Stomach (tissue), 8 donors: ENCODE measurements at regions not wholly inside any gene's neighbourhood (a gene's known extent, or its start where the extent isn't known, plus 50 kb on each side); places are given as distances from the start of the nearest gene placed in this dataset.

Source experiments
- DNase-seq, 2 donors: peaks; one replicate each; pipeline versions ENCODE4 v3.0.0 to v3.0.0-alpha.2; 2013 to 2019
- H3K27ac ChIP-seq, 5 donors: fragments of 200-600 bp in 4 of 5; sonication (generic) in 4 of 5; one replicate each; pipeline ENCODE4 v1.5.1; 2013 to 2019; ENCODE audit warnings: mild to moderate bottlenecking in 1 of 5, moderate library complexity in 1 of 5
- H3K27me3 ChIP-seq, 3 donors: fragments of 200-600 bp; sonication (generic); one replicate each; pipeline ENCODE4 v1.5.1; 2017 to 2019; ENCODE audit warnings: mixed run types in 1 of 3
- H3K36me3 ChIP-seq, 4 donors: fragments of 200-600 bp; sonication (generic); 1 replicate in 3 of 4; 2 replicates in 1 of 4; pipeline ENCODE4 v1.5.1; 2016 to 2019
- H3K4me1 ChIP-seq, 4 donors: fragments of 200-600 bp; sonication (generic); one replicate each; pipeline ENCODE4 v1.5.1; 2016 to 2019
- H3K4me3 ChIP-seq, 4 donors: fragments of 200-600 bp; sonication (generic) in 3 of 4; one replicate each; pipeline ENCODE4 v1.5.1; 2016 to 2019; ENCODE audit warnings: mild to moderate bottlenecking in 1 of 4
- H3K9me3 ChIP-seq, 4 donors: fragments of 200-600 bp; sonication (generic); one replicate each; pipeline ENCODE4 v1.5.1; 2016 to 2019
- CTCF ChIP-seq, 7 experiments: fragments of 450-650 bp in 4 of 7; fragments of 200-600 bp in 3 of 7; sonication (generic) in 3 of 7; IDR thresholded peaks; one replicate each; pipeline ENCODE4 v1.5.1; 2016 to 2019; ENCODE audit warnings: antibody characterized with exemption in 7 of 7, control low read depth in 2 of 7, mild to moderate bottlenecking in 1 of 7
- EP300 ChIP-seq: sonication (generic); formaldehyde crosslinking; IDR thresholded peaks from one replicate; pipeline ENCODE4 v1.6.1; 2017; ENCODE audit warnings: antibody characterized with exemption
- POLR2A ChIP-seq, 4 donors: fragments of 450-650 bp; IDR thresholded peaks; one replicate each; pipeline ENCODE4 v1.6.1; 2016; ENCODE audit warnings: antibody characterized with exemption in 4 of 4, control low read depth in 2 of 4, mild to moderate bottlenecking in 1 of 4, moderate library complexity in 1 of 4
- POLR2AphosphoS5 ChIP-seq, 3 donors: sonication (generic); formaldehyde crosslinking; IDR thresholded peaks; one replicate each; pipeline ENCODE4 v1.6.1; 2016; ENCODE audit warnings: antibody characterized with exemption in 3 of 3
- WGBS, 5 donors: extraction: QIAGEN DNeasy Blood & Tissue Kit in 3 of 5; methylation state at CpG; one replicate each; pipeline versions ENCODE4 v1.1.5 to v1.1.7; 2013 to 2018; 5-methylcytosine and 5-hydroxymethylcytosine counted together
- intact Hi-C: fragments of 100-400 bp; cut with DNase I; formaldehyde crosslinking; loops from one replicate; pipeline ENCODE4 v1.15.1; 2023; ENCODE audit warnings: low total_unique reads
- donor health status: healthy with polysubstance abuse.
- donor health status: Bipolar disorder and iron deficiency.
- donor health status: healthy.

- Histone ChIP-seq H3K27ac (no peak overlapping the region), H3K36me3 (no peaks in the 10 kb centered on the region), H3K9me3 (peaks cover 0 to 6% (median 5%) of the 10 kb centered on the region in 4 donors), H3K4me3 (no peak overlapping the region), H3K27me3 (no peaks in the 10 kb centered on the region), H3K4me1 (no peaks in the 10 kb centered on the region)
- no peak for DNase-seq
- 52 to 71% (median 59%) methylated on average over 2 of the region's 2 CpGs for WGBS, 5 donors
- no peak for TF ChIP-seq POLR2AphosphoS5 (IDR thresholded peaks at IDR 0.05)
- TF ChIP-seq CTCF (IDR thresholded peaks at IDR 0.05): no peak
- intact Hi-C loops: no loop called here
Measured at GRCh38 chr13:82800391-82800790, 1081.9 kb downstream of the SLITRK1 start.

- no peaks in the 10 kb centered on the region for H3K9me3 ChIP-seq
- TF ChIP-seq EP300 (no peak), POLR2AphosphoS5 (IDR thresholded peaks at IDR 0.05) (no peak), CTCF (IDR thresholded peaks at IDR 0.05) (no peak), POLR2A (IDR thresholded peaks at IDR 0.05) (no peak)
- no peak overlapping the region for H3K4me3 ChIP-seq
- H3K27ac ChIP-seq: no peak overlapping the region
- H3K36me3 ChIP-seq: no peaks in the 10 kb centered on the region
- 34 to 50% (median 43%) methylated on average over 1 of the region's 1 CpG for WGBS, 5 donors
- no peak for DNase-seq
- intact Hi-C loops: no loop called here
- H3K27me3 ChIP-seq: no peaks in the 10 kb centered on the region
- no peaks in the 10 kb centered on the region for H3K4me1 ChIP-seq
Measured at GRCh38 chr13:82797876-82798275, 1084.4 kb downstream of the SLITRK1 start.

GRCh38 chr13:82791035-82791434, 1091.2 kb downstream of the SLITRK1 start:
- intact Hi-C loops: no loop called here
- Histone ChIP-seq H3K27me3 (no peaks in the 10 kb centered on the region), H3K36me3 (no peaks in the 10 kb centered on the region), H3K4me3 (no peak overlapping the region), H3K4me1 (no peaks in the 10 kb centered on the region), H3K27ac (no peak overlapping the region), H3K9me3 (peaks cover 0 to 6% (median 0%) of the 10 kb centered on the region in 4 donors)
- 48 to 58% (median 54%) methylated on average over 4 of the region's 4 CpGs for WGBS, 5 donors
- TF ChIP-seq EP300: no peak
- TF ChIP-seq POLR2A (IDR thresholded peaks at IDR 0.05): no peak
- no peak for TF ChIP-seq CTCF (IDR thresholded peaks at IDR 0.05)
- TF ChIP-seq POLR2AphosphoS5 (IDR thresholded peaks at IDR 0.05): no peak
- no peak for DNase-seq

GRCh38 chr13:82772816-82773215, 1109.5 kb downstream of the SLITRK1 start:
- Histone ChIP-seq H3K4me3 (no peak overlapping the region), H3K27me3 (no peaks in the 10 kb centered on the region), H3K36me3 (no peaks in the 10 kb centered on the region), H3K4me1 (no peaks in the 10 kb centered on the region), H3K27ac (no peak overlapping the region), H3K9me3 (peaks cover 0 to 11% (median under 1%) of the 10 kb centered on the region in 4 donors)
- TF ChIP-seq POLR2A (IDR thresholded peaks at IDR 0.05) (no peak), EP300 (no peak), CTCF (IDR thresholded peaks at IDR 0.05) (no peak)
- 53 to 71% (median 54%) methylated on average over 3 of the region's 3 CpGs for WGBS, 5 donors
- DNase-seq: peak in 1 of 2 donors; percentile 37
- intact Hi-C loops: no loop called here
